Endothelial cell of umbilical vein (primary cell): ENCODE measurements at regions not wholly inside any gene's neighbourhood (a gene's known extent, or its start where the extent isn't known, plus 50 kb on each side); places are given as distances from the start of the nearest gene placed in this dataset.

Experiments
- BruUV-seq: library from RNA; stranded (reverse); fragments of 400-500 nt; replicated peaks from 2 replicates; lab custom pipeline; 2021; lab: Mats Ljungman, UMichigan
- CTCF ChIA-PET: fragments of 300-600, 350-600 bp; sonication (Branson Sonifier 250); formaldehyde crosslinking; loops from one replicate; lab custom pipeline; 2021; ENCODE audit warnings: antibody characterized with exemption, inconsistent platforms; lab: Charles Lee
- POLR2A ChIA-PET: fragments of 300-600, 350-600 bp; sonication (Branson Sonifier 250); formaldehyde crosslinking; loops from one replicate; lab custom pipeline; 2021; ENCODE audit warnings: antibody characterized with exemption, inconsistent platforms; lab: Charles Lee
- DNase-seq: peaks from one replicate; pipeline ENCODE4 v3.0.0-alpha.2; 2011; ENCODE audit warnings: low read depth, low spot score
- FAIRE-seq: peaks from 2 replicates; lab custom pipeline; 2011; peaks lifted over from hg19 to GRCh38; lab: Jason Lieb, UNC
- H2AFZ ChIP-seq: 2 replicates; pipeline ENCODE4 v1.6.0; 2012; ENCODE audit warnings: low read depth, low read length, control low read depth, inconsistent platforms
- H3K27ac ChIP-seq: 2 replicates; pipeline ENCODE4 v1.5.1; 2011; ENCODE audit warnings: low read depth, mild to moderate bottlenecking, control low read depth, low read length, moderate library complexity; ENCODE audit not compliant: insufficient read depth
- H3K27me3 ChIP-seq, 2 experiments: 2 replicates each; pipeline versions ENCODE4 v1.6.0 to v1.6.1; 2011; ENCODE audit warnings: low read length in 2 of 2, mixed read lengths in 1 of 2; ENCODE audit not compliant: control insufficient read depth in 2 of 2, insufficient read depth in 2 of 2
- H3K36me3 ChIP-seq, 2 experiments: 2 replicates in 1 of 2; 3 replicates in 1 of 2; pipeline ENCODE4 v1.5.1; 2011; ENCODE audit warnings: low read length in 2 of 2, mild to moderate bottlenecking in 1 of 2, moderate library complexity in 1 of 2; ENCODE audit not compliant: control insufficient read depth in 2 of 2, insufficient read depth in 2 of 2; ENCODE audit errors: extremely low read depth in 1 of 2
- H3K4me1 ChIP-seq: 3 replicates; pipeline ENCODE4 v1.5.1; 2011; ENCODE audit warnings: mild to moderate bottlenecking, low read length; ENCODE audit not compliant: control insufficient read depth, insufficient read depth; ENCODE audit errors: extremely low read depth
- H3K4me2 ChIP-seq: 2 replicates; pipeline ENCODE4 v1.6.1; 2011; ENCODE audit warnings: low read length, control low read depth, mixed read lengths; ENCODE audit not compliant: insufficient read depth
- H3K4me3 ChIP-seq, 3 experiments: fragments of 200-600 bp in 1 of 3; sonication (generic), shearing (Covaris generic) in 1 of 3; replicated peaks in 1 of 3; 2 replicates each; pipeline ENCODE4 v1.5.1; 2011 to 2016; ENCODE audit warnings: control low read depth in 3 of 3, low read length in 3 of 3, mild to moderate bottlenecking in 2 of 3, inconsistent platforms in 1 of 3, low read depth in 1 of 3, moderate library complexity in 1 of 3; ENCODE audit not compliant: insufficient read depth in 1 of 3
- H3K79me2 ChIP-seq: 2 replicates; pipeline ENCODE4 v1.6.0; 2012; ENCODE audit warnings: low read length, inconsistent platforms; ENCODE audit not compliant: control insufficient read depth, insufficient read depth
- H3K9ac ChIP-seq: replicated peaks from 2 replicates; pipeline ENCODE3; 2011; ENCODE audit warnings: low read length, control low read depth; ENCODE audit not compliant: insufficient read depth; ENCODE audit errors: extremely low read depth
- H3K9me1 ChIP-seq: replicated peaks from 3 replicates; pipeline ENCODE4 v1.6.0; 2011; ENCODE audit warnings: mild to moderate bottlenecking, low read length; ENCODE audit not compliant: control insufficient read depth, insufficient read depth; ENCODE audit errors: extremely low read depth
- H3K9me3 ChIP-seq: replicated peaks from 2 replicates; pipeline ENCODE4 v1.5.1; 2012; ENCODE audit warnings: low read length, inconsistent platforms; ENCODE audit not compliant: control insufficient read depth, insufficient read depth
- H4K20me1 ChIP-seq: replicated peaks from 2 replicates; pipeline ENCODE3; 2011; ENCODE audit warnings: mild to moderate bottlenecking, low read length; ENCODE audit not compliant: control insufficient read depth, insufficient read depth; ENCODE audit errors: extremely low read depth
- CTCF ChIP-seq, 2 donors: IDR thresholded peaks; 1 replicate in 1 of 2; 2 replicates in 1 of 2; pipeline ENCODE4 v1.5.1; 2011; ENCODE audit warnings: low read length in 2 of 2, mild to moderate bottlenecking in 2 of 2, moderate library complexity in 2 of 2, control low read depth in 1 of 2, inconsistent platforms in 1 of 2, low read depth in 1 of 2; ENCODE audit not compliant: insufficient read depth in 1 of 2; ENCODE audit errors: extremely low read depth in 1 of 2
- EZH2 ChIP-seq: IDR thresholded peaks from 2 replicates; pipeline ENCODE4 v1.6.1; 2012; ENCODE audit warnings: borderline replicate concordance, low read depth, mild to moderate bottlenecking, moderate library complexity, low read length, inconsistent platforms; ENCODE audit not compliant: severe bottlenecking
- FOS ChIP-seq: IDR thresholded peaks from 2 replicates; pipeline ENCODE4 v1.6.1; 2011; ENCODE audit warnings: mild to moderate bottlenecking, low read length, moderate library complexity, borderline replicate concordance; ENCODE audit not compliant: insufficient read depth
- GATA2 ChIP-seq: IDR thresholded peaks from 2 replicates; pipeline ENCODE4 v1.7.0; 2011; ENCODE audit warnings: low read depth, mild to moderate bottlenecking, moderate library complexity, mixed read lengths, low read length; ENCODE audit not compliant: insufficient read length, insufficient read depth
- JUN ChIP-seq: IDR thresholded peaks from 2 replicates; pipeline ENCODE4 v1.6.1; 2011; ENCODE audit warnings: borderline replicate concordance, low read depth; ENCODE audit not compliant: insufficient read length, insufficient read depth
- MAX ChIP-seq: IDR thresholded peaks from 2 replicates; pipeline ENCODE4 v1.6.1; 2011; ENCODE audit not compliant: insufficient read depth, insufficient read length
- MYC ChIP-seq: IDR thresholded peaks from one replicate; pipeline ENCODE4 v1.6.1; 2011; ENCODE audit warnings: mild to moderate bottlenecking, low read depth, low read length
- POLR2A ChIP-seq: IDR thresholded peaks from 2 replicates; pipeline ENCODE4 v1.6.1; 2012; ENCODE audit warnings: low read depth, mild to moderate bottlenecking, control low read depth, low read length
- POLR2AphosphoS5 ChIP-seq: IDR thresholded peaks from 2 replicates; pipeline ENCODE4 v1.6.1; 2012; ENCODE audit warnings: low read depth, mild to moderate bottlenecking, control low read depth, low read length, moderate library complexity; ENCODE audit not compliant: insufficient read depth
- dilution Hi-C: fragments of 300-500 bp; cut with MboI; formaldehyde crosslinking; loops from one replicate; pipeline ENCODE4 v1.15.0; 2019; ENCODE audit warnings: low sequenced_read_pairs; ENCODE audit not compliant: extremely low pct_ligation_motif_present
- intact Hi-C: fragments of 100-400 bp; cut with micrococcal nuclease; formaldehyde crosslinking; loops from one replicate; pipeline ENCODE4 v1.10.0; 2022

GRCh38 chr10:2914741-2915140 is 152.6 kb upstream of the PFKP start:
- H3K79me2 ChIP-seq = no peaks in the 10 kb centered on the region

More at GRCh38 chr10:2914741-2915140, 152.6 kb upstream of the PFKP start:
- peaks cover 0 to 10% of the 10 kb centered on the region in 2 experiments for H3K27me3 ChIP-seq
- H4K20me1 ChIP-seq = no peaks in the 10 kb centered on the region
- H3K4me1 ChIP-seq = peaks cover 5% of the 10 kb centered on the region
- DNase-seq = peak; percentile 6
- H3K4me3 ChIP-seq = no peak overlapping the region
- FAIRE-seq = no peak
- dilution Hi-C loops = no loop called here
- H3K27ac ChIP-seq = no peak overlapping the region
- H2AFZ ChIP-seq = no peak overlapping the region
- TF ChIP-seq POLR2AphosphoS5 = no peak
- TF ChIP-seq GATA2 = peak; percentile 23
- no peak for TF ChIP-seq JUN
- no peak for TF ChIP-seq EZH2
- no peak for TF ChIP-seq CTCF (IDR thresholded peaks at IDR 0.05; ENCODE audit: extremely low read depth in 1 of 2, insufficient read depth in 1 of 2, low read depth in 1 of 2, low read length in 2 of 2)
- no peak for TF ChIP-seq FOS
- no peak for TF ChIP-seq MYC
- no peak for TF ChIP-seq POLR2A
- no peak for TF ChIP-seq MAX
- no peaks in the 10 kb centered on the region for H3K9me1 ChIP-seq
- no TSS peak for BruUV-seq
- no peaks in the 10 kb centered on the region for H3K36me3 ChIP-seq
- H3K9ac ChIP-seq = no peak overlapping the region
- POLR2A ChIA-PET = no interaction called here
- H3K4me2 ChIP-seq = no peak overlapping the region
- CTCF ChIA-PET = interaction anchor here (1.0 to 3.7 kb wide), 5 partner anchors 9 to 76 kb away, joined by 3 to 16 read pairs (median 4); no protein-coding TSS in a partner anchor
- H3K9me3 ChIP-seq = no peaks in the 10 kb centered on the region
- intact Hi-C loops = loop anchor here (1.0 kb wide), 1 partner anchor 16 kb away; no protein-coding TSS in a partner anchor
